Panc1 (cell line): ENCODE measurements at regions not wholly inside any gene's neighbourhood (a gene's known extent, or its start where the extent isn't known, plus 50 kb on each side); places are given as distances from the start of the nearest gene placed in this dataset.

Source experiments
- CTCF ChIP-seq: fragments of 450-650 bp; IDR thresholded peaks from 2 replicates; pipeline ENCODE4 v1.5.1; 2017; ENCODE audit warnings: mild to moderate bottlenecking
- POLR2AphosphoS5 ChIP-seq: IDR thresholded peaks from 2 replicates; pipeline ENCODE4 v1.6.1; 2012; ENCODE audit warnings: mild to moderate bottlenecking, low read depth, low read length, moderate library complexity
- REST ChIP-seq, 2 experiments: IDR thresholded peaks; 2 replicates each; pipeline ENCODE4 v1.6.1; 2011 to 2012; ENCODE audit warnings: low read depth in 2 of 2, control low read depth in 1 of 2, low read length in 1 of 2, mild to moderate bottlenecking in 1 of 2, moderate library complexity in 1 of 2; ENCODE audit not compliant: insufficient read depth in 1 of 2
- SIN3A ChIP-seq: IDR thresholded peaks from 2 replicates; pipeline ENCODE4 v1.6.1; 2012; ENCODE audit warnings: low read depth, mild to moderate bottlenecking, low read length, moderate library complexity, borderline replicate concordance; ENCODE audit not compliant: insufficient read depth
- TCF7L2 ChIP-seq: IDR thresholded peaks from 2 replicates; pipeline ENCODE4 v1.6.1; 2011; ENCODE audit warnings: mild to moderate bottlenecking, low read depth, low read length, inconsistent platforms

- no peak for TF ChIP-seq CTCF
- TF ChIP-seq POLR2AphosphoS5 = no peak
- no peak for TF ChIP-seq REST (IDR thresholded peaks at IDR 0.05; ENCODE audit: insufficient read depth in 1 of 2, low read depth in 2 of 2, low read length in 1 of 2)
- no peak for TF ChIP-seq TCF7L2
- no peak for TF ChIP-seq SIN3A
These were observed 307.2 kb downstream of the HGF start for GRCh38 chr7:81462672-81463071.
